GM18519 (cell line): ENCODE measurements at regions not wholly inside any gene's neighbourhood (a gene's known extent, or its start where the extent isn't known, plus 50 kb on each side); places are given as distances from the start of the nearest gene placed in this dataset.
"Not testable (repeated sequence)": the region's sequence is repeated elsewhere in the genome, so short reads cannot be mapped to it uniquely, and the experiment has no call there.

ENCODE experiments used
- ATAC-seq: cut with Tn5 transposase; IDR thresholded peaks from one replicate; pipeline ENCODE4 v1.9.1; 2021; ENCODE audit warnings: mild to moderate bottlenecking, moderate library complexity; ENCODE audit not compliant: unreplicated experiment, low FRiP score

GRCh38 chr5:57931807-57932206 is 449.2 kb upstream of the ACTBL2 start:
- no peak for ATAC-seq

GRCh38 chr5:57931352-57931751 is 448.7 kb upstream of the ACTBL2 start:
- ATAC-seq: no peak

GRCh38 chr5:57929271-57929670 is 446.7 kb upstream of the ACTBL2 start:
- no peak for ATAC-seq

- not testable (repeated sequence) for ATAC-seq
These were observed 440.5 kb upstream of the ACTBL2 start for GRCh38 chr5:57923094-57923493.

- no peak for ATAC-seq
These were observed 434.4 kb upstream of the ACTBL2 start for GRCh38 chr5:57917004-57917403.

GRCh38 chr5:57915536-57915935 is 432.9 kb upstream of the ACTBL2 start:
- ATAC-seq: no peak

- ATAC-seq: no peak
These were observed 428.8 kb upstream of the ACTBL2 start for GRCh38 chr5:57911438-57911837.

GRCh38 chr5:57906671-57907070 is 424.1 kb upstream of the ACTBL2 start:
- no peak for ATAC-seq

- no peak for ATAC-seq
These were observed 420.8 kb upstream of the ACTBL2 start for GRCh38 chr5:57903458-57903857.

- no peak for ATAC-seq
These were observed 419.5 kb upstream of the ACTBL2 start for GRCh38 chr5:57902095-57902494.

- no peak for ATAC-seq
These were observed 417.9 kb upstream of the ACTBL2 start for GRCh38 chr5:57900381-57900944.

- no peak for ATAC-seq
These were observed 414.0 kb upstream of the ACTBL2 start for GRCh38 chr5:57896576-57896975.

- no peak for ATAC-seq
These were observed 413.2 kb upstream of the ACTBL2 start for GRCh38 chr5:57895766-57896165.

GRCh38 chr5:57893926-57894325 is 411.3 kb upstream of the ACTBL2 start:
- no peak for ATAC-seq

GRCh38 chr5:57891443-57891842 is 408.8 kb upstream of the ACTBL2 start:
- ATAC-seq: no peak

GRCh38 chr5:57889558-57889957 is 406.9 kb upstream of the ACTBL2 start:
- no peak for ATAC-seq

GRCh38 chr5:57887851-57888621 is 405.4 kb upstream of the ACTBL2 start:
- ATAC-seq: peak; percentile 63

GRCh38 chr5:57884346-57885102 is 401.9 kb upstream of the ACTBL2 start:
- no peak for ATAC-seq

- no peak for ATAC-seq
These were observed 397.6 kb upstream of the ACTBL2 start for GRCh38 chr5:57880216-57880615.

GRCh38 chr5:57878301-57878722 is 395.7 kb upstream of the ACTBL2 start:
- ATAC-seq: no peak

- no peak for ATAC-seq
These were observed 388.9 kb upstream of the ACTBL2 start for GRCh38 chr5:57871496-57871895.

- ATAC-seq: not testable (repeated sequence)
These were observed 387.7 kb upstream of the ACTBL2 start for GRCh38 chr5:57870267-57870666.
